ENCODE measurements at regions not wholly inside any gene's neighbourhood (a gene's known extent, or its start where the extent isn't known, plus 50 kb on each side); places are given as distances from the start of the nearest gene placed in this dataset.

DNA sequence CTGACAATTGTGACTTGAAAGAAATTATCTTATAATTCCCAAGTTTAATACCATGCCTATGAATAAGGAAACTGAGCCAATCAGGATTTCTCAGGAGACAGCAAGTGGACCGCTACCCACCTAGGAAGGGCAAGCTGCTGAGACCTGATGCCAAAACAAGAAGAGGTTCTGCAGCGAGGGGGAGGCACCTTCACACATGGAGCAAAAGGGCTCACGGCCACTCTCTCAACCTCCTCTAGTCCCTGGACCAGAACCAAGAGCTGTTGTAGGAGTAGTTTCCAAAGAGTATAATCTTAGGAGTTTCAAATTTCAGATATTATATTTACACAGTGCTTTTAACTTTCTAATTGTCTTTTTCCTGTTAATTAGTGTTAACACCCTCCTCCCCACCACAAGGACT is 154.7 kb upstream of the ETAA1 start:
- TF ChIP-seq FOXK2 (IDR thresholded peaks at IDR 0.05) = no peak
- TF ChIP-seq, protein P1, sequence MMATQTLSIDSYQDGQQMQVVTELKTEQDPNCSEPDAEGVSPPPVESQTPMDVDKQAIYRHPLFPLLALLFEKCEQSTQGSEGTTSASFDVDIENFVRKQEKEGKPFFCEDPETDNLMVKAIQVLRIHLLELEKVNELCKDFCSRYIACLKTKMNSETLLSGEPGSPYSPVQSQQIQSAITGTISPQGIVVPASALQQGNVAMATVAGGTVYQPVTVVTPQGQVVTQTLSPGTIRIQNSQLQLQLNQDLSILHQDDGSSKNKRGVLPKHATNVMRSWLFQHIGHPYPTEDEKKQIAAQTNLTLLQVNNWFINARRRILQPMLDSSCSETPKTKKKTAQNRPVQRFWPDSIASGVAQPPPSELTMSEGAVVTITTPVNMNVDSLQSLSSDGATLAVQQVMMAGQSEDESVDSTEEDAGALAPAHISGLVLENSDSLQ (IDR thresholded peaks at IDR 0.05) = no peak
- TF ChIP-seq CTBP1 (IDR thresholded peaks at IDR 0.05; ENCODE audit: borderline replicate concordance) = no peak
- TF ChIP-seq ELF4 (IDR thresholded peaks at IDR 0.05) = no peak
- no peak for TF ChIP-seq NFRKB (IDR thresholded peaks at IDR 0.05)
- no peak for TF ChIP-seq LEF1 (IDR thresholded peaks at IDR 0.05; ENCODE audit: borderline replicate concordance)
- no peak for TF ChIP-seq ZNF384 (IDR thresholded peaks at IDR 0.05)
- no peak for TF ChIP-seq TARDBP (IDR thresholded peaks at IDR 0.05)
- no peak for TF ChIP-seq FOXM1 (IDR thresholded peaks at IDR 0.05; ENCODE audit: borderline replicate concordance)
- TF ChIP-seq SP1 (IDR thresholded peaks at IDR 0.05) = no peak
- no peak for TF ChIP-seq FOXA1 (IDR thresholded peaks at IDR 0.05)
- TF ChIP-seq BHLHE40 (IDR thresholded peaks at IDR 0.05; ENCODE audit: borderline replicate concordance) = no peak
- TF ChIP-seq L3MBTL2 (conservative IDR thresholded peaks at IDR 0.05) = no peak
- TF ChIP-seq ARNT (IDR thresholded peaks at IDR 0.05) = no peak

All from HEK293T (cell line).